ENCODE measurements at regions not wholly inside any gene's neighbourhood (a gene's known extent, or its start where the extent isn't known, plus 50 kb on each side); places are given as distances from the start of the nearest gene placed in this dataset.

DNA sequence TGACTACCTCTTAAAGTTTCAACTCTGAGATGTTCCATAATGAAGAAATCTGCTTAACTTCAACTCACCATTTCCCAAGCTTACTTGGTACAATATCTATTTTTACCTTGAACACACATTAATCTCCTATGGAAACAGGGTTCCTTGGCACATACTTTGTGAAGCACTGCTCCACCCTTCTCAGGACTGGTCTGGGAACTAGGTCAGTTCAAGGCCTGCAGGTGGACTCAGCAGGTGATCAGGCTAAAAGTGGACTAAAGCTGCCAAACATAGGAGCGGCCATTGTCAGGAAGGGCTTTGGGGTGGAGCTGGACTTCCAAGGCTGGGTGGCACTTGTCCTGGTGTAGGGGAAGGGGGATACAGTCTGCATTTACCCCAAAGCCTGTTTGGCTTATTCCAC is 202.3 kb downstream of the NUAK1 start:
- Histone ChIP-seq H3K4me3 (replicated peaks; ENCODE audit: low read depth, low read length) (no peak overlapping the region), H3K27me3 (replicated peaks; ENCODE audit: control insufficient read depth, insufficient read depth, low read length) (no peaks in the 10 kb centered on the region), H3K36me3 (ENCODE audit: control insufficient read depth, insufficient read depth, low read length) (no peaks in the 10 kb centered on the region)
- no peak for DNase-seq (ENCODE audit: extremely low read depth, insufficient read length)
- no peak for TF ChIP-seq CTCF (IDR thresholded peaks at IDR 0.05; ENCODE audit: insufficient read depth, low read length, poor library complexity, severe bottlenecking)

DNA sequence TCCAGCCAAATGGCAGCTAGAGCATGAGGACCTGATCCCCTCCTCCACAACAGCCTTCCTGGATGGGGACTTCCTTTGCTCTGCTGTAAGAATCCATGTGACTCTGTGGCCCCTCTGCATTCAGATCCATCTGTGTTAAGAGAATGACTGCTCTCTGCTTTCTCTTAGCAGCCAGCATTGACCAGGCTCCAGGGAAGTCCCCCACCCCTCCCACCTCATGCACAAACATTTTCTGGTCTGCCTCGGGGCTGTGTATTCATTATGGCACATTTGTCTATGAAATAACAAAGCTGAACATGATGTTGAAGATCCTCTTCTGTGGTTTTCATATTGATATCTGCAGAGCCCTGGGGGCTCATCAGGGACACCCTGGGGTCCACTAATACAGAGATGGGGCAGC is 201.7 kb downstream of the NUAK1 start:
- TF ChIP-seq CTCF (IDR thresholded peaks at IDR 0.05; ENCODE audit: insufficient read depth, low read length, poor library complexity, severe bottlenecking), result no peak
- Histone ChIP-seq H3K36me3 (ENCODE audit: control insufficient read depth, insufficient read depth, low read length) (no peaks in the 10 kb centered on the region), H3K4me3 (replicated peaks; ENCODE audit: low read depth, low read length) (no peak overlapping the region), H3K27me3 (replicated peaks; ENCODE audit: control insufficient read depth, insufficient read depth, low read length) (no peaks in the 10 kb centered on the region)
- no peak for DNase-seq (ENCODE audit: extremely low read depth, insufficient read length)

GRCh38 chr12:105939181-105939721 is 199.5 kb downstream of the NUAK1 start:
- Histone ChIP-seq H3K36me3 (ENCODE audit: control insufficient read depth, insufficient read depth, low read length) (no peaks in the 10 kb centered on the region), H3K27me3 (replicated peaks; ENCODE audit: control insufficient read depth, insufficient read depth, low read length) (no peaks in the 10 kb centered on the region), H3K4me3 (replicated peaks; ENCODE audit: low read depth, low read length) (no peak overlapping the region)
- DNase-seq (ENCODE audit: extremely low read depth, insufficient read length), result no peak
- no peak for TF ChIP-seq CTCF (IDR thresholded peaks at IDR 0.05; ENCODE audit: insufficient read depth, low read length, poor library complexity, severe bottlenecking)

DNA sequence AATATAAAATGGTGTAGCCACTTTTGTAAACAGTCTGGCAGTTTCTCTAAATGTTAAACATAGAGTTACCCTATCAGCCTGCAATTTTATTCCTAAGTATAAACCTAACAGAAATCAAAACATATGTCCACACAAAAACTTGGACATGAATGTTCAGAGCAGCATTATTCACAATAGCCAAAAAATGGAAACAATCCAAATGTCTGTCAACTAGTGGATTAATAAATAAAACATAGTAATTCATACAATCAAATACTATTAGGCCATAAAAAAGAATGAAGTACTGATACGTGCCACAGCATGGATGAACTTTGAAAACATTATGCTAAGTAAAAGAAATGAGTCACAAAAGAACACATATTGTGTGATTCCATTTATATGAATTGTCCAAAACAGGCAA is 196.5 kb downstream of the NUAK1 start:
- TF ChIP-seq CTCF (IDR thresholded peaks at IDR 0.05; ENCODE audit: insufficient read depth, low read length, poor library complexity, severe bottlenecking), result no peak
- Histone ChIP-seq H3K4me3 (replicated peaks; ENCODE audit: low read depth, low read length) (no peak overlapping the region), H3K27me3 (replicated peaks; ENCODE audit: control insufficient read depth, insufficient read depth, low read length) (no peaks in the 10 kb centered on the region), H3K36me3 (ENCODE audit: control insufficient read depth, insufficient read depth, low read length) (no peaks in the 10 kb centered on the region)
- no peak for DNase-seq (ENCODE audit: extremely low read depth, insufficient read length)

DNA sequence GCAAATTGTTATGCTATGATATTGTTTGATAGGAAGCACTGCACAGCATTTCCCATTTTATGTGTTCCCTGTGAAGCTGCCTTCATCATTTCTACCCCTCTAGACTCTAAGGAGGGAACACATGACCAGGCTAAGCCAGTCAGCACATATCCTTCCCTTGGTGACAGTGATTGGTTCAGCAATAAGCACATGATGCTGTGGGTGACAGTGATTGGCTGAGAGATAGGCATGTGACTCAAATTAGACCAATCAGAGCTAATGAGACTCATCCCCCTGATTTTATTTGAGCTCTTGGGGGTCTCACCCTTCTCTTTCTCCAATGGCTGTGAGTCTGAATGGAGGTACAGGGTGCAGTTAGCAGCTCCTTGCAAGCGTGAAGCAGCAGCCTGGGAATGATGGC is 195.2 kb downstream of the NUAK1 start:
- Histone ChIP-seq H3K4me3 (replicated peaks; ENCODE audit: low read depth, low read length) (no peak overlapping the region), H3K27me3 (replicated peaks; ENCODE audit: control insufficient read depth, insufficient read depth, low read length) (no peaks in the 10 kb centered on the region), H3K36me3 (ENCODE audit: control insufficient read depth, insufficient read depth, low read length) (no peaks in the 10 kb centered on the region)
- TF ChIP-seq CTCF (IDR thresholded peaks at IDR 0.05; ENCODE audit: insufficient read depth, low read length, poor library complexity, severe bottlenecking), result no peak
- no peak for DNase-seq (ENCODE audit: extremely low read depth, insufficient read length)

GRCh38 chr12:105944628-105945027 is 194.1 kb downstream of the NUAK1 start:
- Histone ChIP-seq H3K4me3 (replicated peaks; ENCODE audit: low read depth, low read length) (no peak overlapping the region), H3K36me3 (ENCODE audit: control insufficient read depth, insufficient read depth, low read length) (no peaks in the 10 kb centered on the region), H3K27me3 (replicated peaks; ENCODE audit: control insufficient read depth, insufficient read depth, low read length) (no peaks in the 10 kb centered on the region)
- DNase-seq (ENCODE audit: extremely low read depth, insufficient read length), result no peak
- TF ChIP-seq CTCF (IDR thresholded peaks at IDR 0.05; ENCODE audit: insufficient read depth, low read length, poor library complexity, severe bottlenecking), result no peak
